ENCODE measurements at regions not wholly inside any gene's neighbourhood (a gene's known extent, or its start where the extent isn't known, plus 50 kb on each side); places are given as distances from the start of the nearest gene placed in this dataset.

DNA sequence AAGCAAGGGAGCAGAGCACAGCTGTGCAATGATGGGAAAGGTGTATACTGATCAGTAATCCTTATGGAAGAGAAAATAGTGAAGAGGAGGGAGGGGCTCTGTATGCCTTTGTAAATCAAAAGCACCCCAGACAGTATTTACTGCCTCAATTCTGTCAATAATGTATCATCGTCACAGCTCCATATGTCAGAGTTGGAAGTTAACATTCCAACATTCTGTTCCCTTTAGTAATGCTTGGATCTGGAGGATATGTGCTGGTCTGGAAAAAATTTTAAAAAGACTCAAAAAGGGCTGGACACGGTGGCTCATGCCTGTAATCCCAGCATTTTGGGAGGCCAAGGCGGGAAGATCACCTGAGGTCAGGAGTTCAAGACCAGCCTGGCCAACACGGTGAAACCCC is 310.4 kb downstream of the ACTL7B start:
- no peak for ATAC-seq

GRCh38 chr9:108544866-108545265 is 310.9 kb downstream of the ACTL7B start:
- ATAC-seq: no peak

GRCh38 chr9:108543251-108543778 is 312.5 kb downstream of the ACTL7B start:
- ATAC-seq: no peak

DNA sequence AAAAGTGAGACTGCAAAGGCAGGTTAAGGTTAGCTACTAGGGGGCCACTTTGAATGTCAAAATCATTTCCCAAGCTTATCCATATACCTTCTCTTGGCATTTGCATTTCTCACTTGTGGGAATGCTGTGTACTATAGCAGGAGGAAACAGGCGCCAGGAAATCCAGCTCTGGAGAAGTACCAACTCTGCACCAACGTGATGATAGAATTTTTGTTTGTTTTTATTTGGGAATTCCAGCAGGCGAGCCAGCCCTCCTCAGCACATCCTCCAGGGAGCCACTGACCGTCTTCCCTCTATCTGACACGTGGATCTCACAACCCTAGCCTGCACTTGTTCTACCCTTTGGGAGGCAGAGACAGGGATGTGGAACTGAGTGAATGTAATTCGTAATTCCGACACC is 318.0 kb downstream of the ACTL7B start:
- ATAC-seq: no peak

GRCh38 chr9:108536836-108537601 is 318.8 kb downstream of the ACTL7B start:
- no peak for ATAC-seq

DNA sequence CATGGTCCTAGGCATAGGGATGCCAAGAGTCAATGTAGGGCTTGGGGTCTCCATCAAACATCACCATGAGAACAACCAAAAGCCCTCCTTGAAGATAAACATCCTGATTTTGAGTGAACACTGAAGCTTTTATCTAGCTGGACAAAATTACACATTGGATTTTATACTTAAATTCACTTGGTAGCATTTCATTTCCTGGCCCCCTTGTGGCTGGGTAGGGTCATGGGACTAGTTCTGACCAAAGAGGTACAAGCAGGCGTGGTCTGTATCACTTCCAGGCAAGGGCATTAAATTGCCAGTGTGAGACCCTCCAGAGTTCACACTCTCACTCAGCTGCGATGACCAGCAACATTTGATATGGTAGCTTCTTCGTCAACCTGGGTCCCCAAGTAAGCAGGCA is 320.3 kb downstream of the ACTL7B start:
- ATAC-seq: no peak

DNA sequence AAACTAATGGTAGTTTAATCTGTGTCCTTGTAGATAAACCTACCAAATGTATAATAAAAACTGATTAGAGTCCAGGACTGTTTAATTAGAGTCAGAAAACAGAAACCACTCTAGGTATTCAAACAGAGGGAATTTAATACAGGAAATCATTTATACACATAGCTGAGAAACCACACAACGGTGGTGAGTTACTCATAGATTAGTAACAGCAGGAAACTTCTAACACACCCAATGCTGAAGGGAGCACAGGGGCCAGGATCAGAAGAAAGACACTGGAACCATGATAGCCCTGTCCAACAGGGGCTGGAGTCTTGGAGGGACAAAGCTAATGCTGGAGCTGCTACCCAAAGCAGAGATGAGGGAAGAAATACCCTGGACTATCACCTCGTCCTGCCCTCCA is 321.0 kb downstream of the ACTL7B start:
- no peak for ATAC-seq

DNA sequence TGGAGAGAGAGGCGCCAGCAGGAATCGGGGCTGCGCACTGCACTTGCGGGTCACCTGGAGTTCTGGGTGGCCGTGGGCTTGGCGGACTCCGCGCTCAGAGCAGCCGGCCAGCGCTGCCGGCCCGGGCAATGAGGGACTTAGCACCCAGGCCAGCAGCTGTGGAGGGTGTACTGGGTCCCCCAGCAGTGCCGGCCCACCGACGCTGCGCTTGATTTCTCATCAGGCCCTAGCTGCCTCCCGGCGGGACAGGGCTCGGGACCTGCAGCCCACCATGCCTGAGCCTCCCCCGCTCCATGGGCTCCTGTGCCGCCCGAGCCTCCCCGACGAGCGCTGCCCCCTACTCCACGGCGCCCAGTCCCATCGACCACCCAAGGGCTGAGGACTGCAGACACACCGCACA is 325.6 kb downstream of the ACTL7B start:
- no peak for ATAC-seq

- no peak for ATAC-seq
Observed at GRCh38 chr9:108528231-108528630, 327.6 kb downstream of the ACTL7B start.

DNA sequence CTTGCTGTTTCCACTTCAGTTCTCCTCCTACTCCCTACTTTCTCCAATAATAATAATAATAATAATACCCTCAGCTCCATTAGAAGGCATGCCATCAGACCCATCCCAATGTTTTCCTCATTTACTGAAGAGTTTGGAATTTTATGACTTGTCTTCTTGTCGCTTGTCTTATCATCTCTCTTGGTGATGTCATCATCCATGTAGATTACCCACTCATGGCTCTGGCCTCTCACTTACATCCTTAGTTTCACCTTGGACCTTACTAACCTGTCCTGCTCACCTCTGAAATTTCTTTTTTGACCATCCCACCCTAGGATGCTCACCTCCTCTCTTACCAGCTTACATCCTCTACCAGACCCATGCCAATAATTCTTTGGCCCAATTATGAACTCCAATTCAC is 329.3 kb downstream of the ACTL7B start:
- ATAC-seq: no peak

- no peak for ATAC-seq
Observed at GRCh38 chr9:108525186-108525585, 330.6 kb downstream of the ACTL7B start.

GRCh38 chr9:108521063-108521590 is 334.7 kb downstream of the ACTL7B start:
- no peak for ATAC-seq

- no peak for ATAC-seq
Observed at GRCh38 chr9:108519437-108519836, 336.3 kb downstream of the ACTL7B start.

DNA sequence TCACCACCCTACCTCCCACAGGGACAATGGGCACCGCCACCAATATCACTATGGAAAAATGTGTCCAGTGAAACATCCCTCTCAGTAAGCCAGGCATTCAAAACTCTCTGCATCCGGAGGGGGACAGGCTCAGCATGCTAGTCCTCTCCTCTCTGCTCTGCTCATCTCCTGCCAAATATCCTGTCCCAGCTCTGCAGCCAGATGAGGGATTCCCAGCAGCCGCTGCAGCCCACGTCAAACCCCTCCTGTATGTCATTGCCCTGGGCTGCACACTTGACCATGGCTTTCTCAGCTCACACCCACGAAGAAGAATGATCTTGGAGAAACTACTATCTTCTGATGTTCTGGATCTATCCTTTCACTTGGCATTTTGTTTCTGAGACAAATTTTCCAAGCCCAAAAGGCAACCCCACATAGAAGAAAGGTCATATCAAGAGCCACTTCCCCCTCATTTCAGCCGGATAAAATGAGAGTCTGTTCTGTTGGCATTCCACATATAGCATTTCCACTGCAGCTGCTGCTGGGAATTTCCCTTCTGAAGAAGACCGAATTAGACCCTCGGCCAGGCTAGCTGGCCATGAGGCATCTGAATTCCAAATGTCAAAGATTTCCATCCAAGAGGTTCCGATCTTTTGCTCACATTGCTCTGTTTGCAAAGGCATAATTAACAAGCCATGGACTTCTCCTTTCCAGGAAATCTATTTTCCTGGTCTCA is 338.0 kb downstream of the ACTL7B start:
- ATAC-seq: no peak

DNA sequence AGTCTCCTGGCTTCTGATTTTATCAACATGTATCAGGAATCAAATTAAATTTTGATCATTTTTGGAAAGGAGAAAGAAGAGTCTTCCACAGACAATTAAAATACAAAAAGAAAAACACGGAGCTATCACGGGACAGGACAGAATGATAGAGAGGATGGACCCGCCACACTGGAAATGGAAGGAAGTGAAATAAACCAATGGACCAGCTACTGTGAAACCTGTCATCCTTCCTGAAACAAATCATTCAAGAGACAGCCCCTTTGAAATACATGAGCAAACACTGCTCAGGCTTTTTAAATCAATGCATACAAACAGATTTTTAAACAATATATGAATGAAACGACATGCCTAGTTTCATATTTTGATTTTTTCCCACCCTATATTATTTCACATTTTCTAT is 339.4 kb downstream of the ACTL7B start:
- ATAC-seq: no peak

DNA sequence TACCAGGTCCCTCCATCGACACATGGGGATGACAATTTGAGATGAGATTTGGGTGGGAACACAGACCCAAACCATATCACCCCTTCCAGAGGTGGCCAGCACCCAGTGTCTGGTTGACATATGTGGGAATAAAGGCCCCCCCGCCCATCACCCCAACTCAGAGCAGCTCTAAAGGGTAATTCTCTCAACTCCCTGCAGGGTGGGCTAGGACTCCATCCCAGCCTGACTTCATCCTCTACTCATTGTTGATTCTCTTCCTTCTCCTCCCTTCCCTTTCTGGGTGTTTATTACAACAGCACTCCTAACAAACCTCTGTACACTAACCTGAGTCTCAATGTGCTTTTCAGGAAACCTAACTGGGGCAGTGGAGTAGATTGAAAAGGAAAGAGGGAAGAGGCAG is 339.9 kb downstream of the ACTL7B start:
- ATAC-seq: no peak

GRCh38 chr9:108512426-108513173 is 343.2 kb downstream of the ACTL7B start:
- no peak for ATAC-seq

- no peak for ATAC-seq
Observed at GRCh38 chr9:108511307-108511706, 344.5 kb downstream of the ACTL7B start.

DNA sequence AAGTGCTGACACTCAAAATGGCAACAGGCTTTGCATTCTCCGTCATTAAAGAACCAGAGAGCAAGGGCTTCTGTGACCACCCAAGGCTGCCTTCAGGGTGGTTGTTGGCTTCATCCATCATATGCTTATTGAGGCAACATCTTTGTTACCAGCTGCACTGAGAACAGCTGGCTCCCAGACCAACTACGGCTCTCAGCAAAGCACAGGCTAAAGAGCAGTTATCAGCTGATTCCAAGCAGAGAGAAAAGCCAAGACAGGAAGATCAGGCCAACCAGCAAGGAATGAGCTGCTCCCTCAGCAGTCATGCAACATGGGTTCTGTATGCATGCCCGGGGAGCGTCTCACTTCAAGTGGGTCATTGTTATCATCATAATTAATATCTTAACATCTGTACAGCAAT is 358.9 kb downstream of the ACTL7B start:
- ATAC-seq: no peak

- ATAC-seq: no peak
Observed at GRCh38 chr9:108489567-108489966, 366.2 kb downstream of the ACTL7B start.

DNA sequence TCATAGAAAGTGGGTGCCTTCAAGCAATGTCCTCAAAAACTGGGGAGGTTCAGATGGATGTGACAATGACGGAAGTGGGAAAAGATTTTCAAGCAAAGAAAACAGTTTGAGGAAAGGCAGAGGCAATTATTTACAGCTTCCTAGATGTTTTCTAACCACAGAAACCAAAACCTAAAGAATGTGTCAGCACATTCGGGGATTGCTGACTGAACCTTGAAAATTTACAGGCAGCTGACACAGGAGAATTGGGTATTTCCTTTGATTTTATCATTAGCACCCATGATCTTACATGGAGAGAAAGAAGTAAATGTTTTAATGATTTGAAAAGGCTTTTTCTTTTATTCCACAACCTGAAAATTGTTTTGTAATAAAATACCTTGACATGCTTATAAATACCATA is 369.0 kb downstream of the ACTL7B start:
- ATAC-seq: no peak

GRCh38 chr9:108484468-108484867 is 371.3 kb downstream of the ACTL7B start:
- ATAC-seq: no peak

DNA sequence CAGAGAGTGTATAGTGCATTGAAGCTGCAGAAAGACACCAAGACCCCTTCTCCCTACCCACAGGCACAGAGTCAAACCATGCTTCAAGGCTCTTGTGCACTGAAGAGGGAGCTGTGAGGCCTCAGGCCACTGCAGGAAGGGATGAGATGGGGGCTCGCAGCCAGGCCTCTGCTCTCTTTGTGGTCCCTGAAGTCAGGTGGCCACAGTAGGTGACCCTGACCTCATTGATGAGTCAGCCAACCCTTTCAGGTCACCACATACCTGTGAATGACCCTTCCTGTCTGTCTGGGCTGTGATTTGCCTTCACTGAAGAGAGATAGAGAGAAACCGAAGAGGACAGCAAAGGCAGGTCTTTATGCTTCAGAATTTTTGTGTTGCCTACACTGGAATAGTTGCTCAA is 372.1 kb downstream of the ACTL7B start:
- no peak for ATAC-seq

Data from activated CD4-positive, CD25-positive, alpha-beta regulatory T cell treated with anti-CD3 and anti-CD28 coated beads, Interleukin-2, amount 50 U/mL, for 24 hours (primary cell).